NCI-H345 (cell line): ENCODE measurements at regions not wholly inside any gene's neighbourhood (a gene's known extent, or its start where the extent isn't known, plus 50 kb on each side); places are given as distances from the start of the nearest gene placed in this dataset.

Experiments
- DNase-seq: peaks from one replicate; lab custom pipeline; 2025; lab: John Stamatoyannopoulos, UW

- DNase-seq, result no peak
These were observed 50.8 kb upstream of the SLC36A4 start for GRCh38 chr11:93248602-93249001.

DNA sequence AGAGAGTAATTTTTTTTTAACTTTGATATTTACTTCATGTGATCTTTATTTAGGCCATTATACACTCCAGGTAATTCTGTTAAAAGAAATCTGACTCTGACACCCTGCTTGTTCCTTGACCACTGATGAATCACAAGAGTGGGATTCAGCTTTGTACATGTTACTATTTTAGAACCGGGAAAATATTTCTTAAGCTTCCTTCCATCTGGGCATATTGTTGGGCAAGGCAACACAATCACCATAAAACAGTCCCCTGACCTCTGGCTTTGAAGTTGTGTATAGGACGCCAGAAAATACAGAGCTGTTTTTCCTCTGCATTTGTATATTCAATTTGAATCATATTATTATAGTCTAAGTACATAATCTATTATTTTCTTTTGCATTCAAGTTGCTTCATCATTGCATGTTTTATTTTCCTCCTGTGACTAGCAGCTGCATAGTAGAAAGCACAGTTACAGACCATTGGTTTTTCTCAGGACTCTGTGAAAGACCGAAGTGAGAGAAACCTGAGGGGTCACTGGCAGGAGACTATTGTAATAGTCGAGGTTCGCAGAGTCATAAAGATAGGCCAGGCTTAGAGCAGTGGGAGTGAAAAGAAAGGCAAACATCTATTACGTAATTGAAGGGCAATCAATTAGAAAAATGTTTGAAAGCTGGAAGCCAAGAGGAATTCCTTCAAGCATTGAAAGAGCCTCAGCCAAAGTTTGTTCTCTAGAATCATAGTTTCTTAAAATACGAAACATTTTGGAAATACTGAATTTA lies 51.8 kb upstream of the SLC36A4 start:
- DNase-seq, result no peak

- no peak for DNase-seq
These were observed 52.5 kb upstream of the SLC36A4 start for GRCh38 chr11:93250326-93250725.

GRCh38 chr11:93251922-93252321 lies 54.1 kb upstream of the SLC36A4 start:
- no peak for DNase-seq

- no peak for DNase-seq
These were observed 55.3 kb upstream of the SLC36A4 start for GRCh38 chr11:93253111-93253510.

DNA sequence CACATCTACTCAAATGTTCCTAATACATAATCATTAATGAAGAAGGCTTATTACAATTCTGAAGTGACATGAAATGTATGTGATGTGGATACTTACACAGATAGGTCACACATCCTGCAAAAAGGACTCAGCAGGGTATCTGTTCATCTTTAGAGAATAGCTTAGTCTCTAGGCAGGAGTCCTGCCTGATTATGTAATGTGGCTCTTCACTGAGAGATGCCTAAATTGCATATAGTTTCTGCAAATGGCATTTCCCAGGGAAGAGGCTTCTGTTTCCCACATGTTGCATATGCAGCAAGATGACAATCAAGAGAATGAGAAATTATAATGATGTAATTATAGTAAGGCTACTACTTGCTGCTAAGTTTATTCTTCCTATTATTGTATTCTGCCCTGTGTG lies 58.8 kb upstream of the SLC36A4 start:
- peak; percentile 2 for DNase-seq

DNA sequence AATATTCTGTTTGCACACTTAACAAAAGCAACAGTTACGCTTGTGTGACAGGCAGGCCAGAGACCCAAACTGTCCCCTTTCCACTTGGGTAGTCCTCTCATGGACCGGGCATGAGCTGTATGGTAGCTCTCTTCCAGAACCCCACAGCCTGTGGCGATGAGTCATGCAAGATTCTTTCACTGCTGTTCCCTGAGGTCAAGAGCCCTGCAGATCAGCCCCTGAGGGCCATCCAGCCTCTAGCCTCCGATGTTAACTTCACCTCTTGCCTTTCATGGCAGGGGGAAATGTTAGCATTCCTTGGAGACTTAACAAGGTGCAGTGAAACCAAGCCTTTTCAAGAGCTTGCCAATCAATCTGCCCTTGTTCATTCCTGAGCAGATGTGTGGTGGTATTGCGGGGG lies 63.2 kb upstream of the DEUP1 start:
- no peak for DNase-seq

DNA sequence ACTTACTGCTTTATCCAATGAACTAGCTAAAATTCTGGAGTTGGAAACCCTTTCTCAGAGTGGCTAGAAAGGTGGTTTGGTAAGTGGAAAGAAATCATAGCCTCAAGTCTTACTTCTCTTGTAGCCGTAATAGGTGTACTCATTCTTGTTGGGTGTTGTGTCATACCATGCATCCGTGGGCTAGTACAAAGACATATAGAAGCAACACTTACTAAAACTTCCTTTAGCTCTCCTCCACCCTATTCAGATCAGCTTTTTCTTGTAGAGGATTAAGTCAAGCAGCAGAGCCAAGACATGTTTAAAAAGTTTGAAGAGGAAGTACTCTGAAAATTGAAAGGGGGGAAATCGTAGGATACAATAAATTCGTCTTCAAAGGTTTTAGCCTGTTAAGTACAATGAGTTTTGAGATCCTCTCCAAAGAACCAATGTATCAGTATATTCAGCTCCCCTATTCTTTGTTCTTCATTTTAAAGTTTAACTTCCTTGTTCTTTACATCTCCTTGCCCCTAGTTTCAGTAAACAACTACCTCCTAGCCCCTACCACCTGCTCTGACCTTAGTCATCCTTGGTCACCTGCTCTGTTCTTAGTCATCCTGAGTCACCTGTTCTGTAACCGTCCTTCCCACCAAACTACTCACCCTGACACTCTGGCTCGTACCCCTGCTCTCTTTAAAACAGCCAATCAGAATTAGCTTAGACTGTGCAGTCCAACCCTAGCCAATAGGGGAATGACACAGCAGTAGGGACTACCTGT lies 62.1 kb upstream of the DEUP1 start:
- DNase-seq, result no peak

- no peak for DNase-seq
These were observed 58.9 kb upstream of the DEUP1 start for GRCh38 chr11:93271596-93271995.

DNA sequence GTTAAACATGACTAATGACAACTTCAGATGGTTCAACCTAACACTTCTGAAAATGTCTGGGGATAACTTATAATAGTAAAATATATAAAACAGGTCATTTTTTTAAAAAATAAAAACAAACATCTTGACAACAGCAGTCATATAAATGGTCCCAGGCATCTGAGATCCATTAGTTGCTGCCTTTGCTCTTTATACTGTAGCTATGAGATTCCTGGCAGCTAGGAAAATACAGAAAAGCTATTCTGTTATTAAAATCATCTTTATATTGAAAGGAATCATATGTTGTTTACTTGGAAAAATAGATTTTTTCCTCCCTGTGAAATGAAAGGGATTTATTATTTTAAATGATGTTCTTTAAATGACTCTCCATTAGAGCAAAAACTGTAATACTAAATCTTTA lies 55.7 kb upstream of the DEUP1 start:
- DNase-seq, result no peak

- no peak for DNase-seq
These were observed 51.6 kb upstream of the DEUP1 start for GRCh38 chr11:93278976-93279375.

DNA sequence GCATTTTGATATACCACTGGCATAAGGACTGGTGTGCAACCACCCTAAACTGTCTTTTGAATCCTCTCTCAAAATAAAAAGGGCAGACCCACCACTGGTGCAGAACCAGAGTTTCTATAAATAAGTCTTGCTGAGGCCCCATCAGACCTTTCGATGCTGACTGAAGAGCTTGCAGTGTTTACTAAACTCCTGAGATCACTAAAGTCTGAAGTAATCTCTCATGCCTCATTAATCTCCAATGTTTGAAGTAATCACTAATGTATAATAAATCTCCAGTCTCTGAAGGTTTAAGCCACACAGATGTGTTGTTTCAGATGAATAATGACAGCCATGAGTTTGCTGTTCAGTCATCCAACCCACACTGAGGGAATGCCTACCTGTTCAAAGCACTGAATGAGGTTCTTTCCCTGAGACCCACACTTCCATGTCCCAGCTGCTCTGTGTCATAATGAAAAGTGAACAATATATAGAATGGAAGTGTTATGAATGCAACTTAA lies 50.6 kb upstream of the DEUP1 start:
- DNase-seq, result peak; percentile 94
